Lower leg skin (tissue), 4 donors: ENCODE measurements at regions not wholly inside any gene's neighbourhood (a gene's known extent, or its start where the extent isn't known, plus 50 kb on each side); places are given as distances from the start of the nearest gene placed in this dataset.

ENCODE experiments used
- DNase-seq, 2 donors: peaks; one replicate each; pipeline ENCODE4 v3.0.0-alpha.2; 2019; ENCODE audit warnings: low spot score in 2 of 2
- H3K4me3 ChIP-seq: fragments of 200-600 bp; sonication (generic); 2 replicates; pipeline ENCODE4 v1.5.1; 2017; ENCODE audit warnings: mild to moderate bottlenecking, low read depth; ENCODE audit not compliant: poor library complexity, severe bottlenecking
- CTCF ChIP-seq, 3 donors: fragments of 450-650 bp; IDR thresholded peaks; one replicate each; pipeline ENCODE4 v1.5.1; 2016; ENCODE audit warnings: antibody characterized with exemption in 3 of 3, mild to moderate bottlenecking in 3 of 3, moderate library complexity in 2 of 3
- POLR2A ChIP-seq, 2 donors: fragments of 450-650 bp; IDR thresholded peaks; one replicate each; pipeline ENCODE4 v1.6.1; 2016 to 2017; ENCODE audit warnings: antibody characterized with exemption in 2 of 2, mild to moderate bottlenecking in 1 of 2, moderate library complexity in 1 of 2
- WGBS, 2 donors: methylation state at CpG; one replicate each; pipeline ENCODE4 v1.1.5; 2018; 5-methylcytosine and 5-hydroxymethylcytosine counted together
- intact Hi-C: fragments of 100-400 bp; cut with DNase I; formaldehyde crosslinking; loops from one replicate; pipeline ENCODE4 v1.15.0; 2023; ENCODE audit warnings: low total_unique reads

- 96 to 97% methylated on average over 1 of the region's 1 CpG for WGBS, 2 donors
- DNase-seq, result no peak
These were observed 179.1 kb upstream of the ZPLD1 start for GRCh38 chr3:102255736-102256135.

DNA sequence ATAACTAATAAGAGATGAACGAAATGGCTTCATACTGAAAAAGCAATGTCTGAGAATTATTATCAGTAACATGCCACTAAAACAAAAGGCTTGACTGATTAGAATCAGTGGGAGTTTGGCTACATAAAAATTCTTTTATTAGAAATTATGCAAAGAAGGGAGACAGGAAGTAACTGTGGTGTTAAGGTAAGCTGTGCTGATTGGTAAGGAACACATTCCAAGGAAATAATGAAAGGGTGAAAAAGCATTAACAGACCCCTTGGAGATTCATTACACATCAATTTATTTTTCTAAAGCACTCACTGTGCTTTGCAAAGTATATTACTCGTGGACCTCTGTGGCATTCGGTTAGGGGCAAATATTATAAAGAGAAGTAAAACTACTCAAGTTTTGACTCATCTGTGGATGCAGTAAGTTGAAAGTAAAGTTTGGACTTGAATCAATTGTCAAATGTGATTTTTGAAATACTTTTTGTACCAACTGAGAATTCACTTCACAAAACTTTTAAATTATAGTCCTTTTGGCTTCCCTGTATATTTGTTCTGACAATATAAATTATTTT is 176.1 kb upstream of the ZPLD1 start:
- TF ChIP-seq CTCF (IDR thresholded peaks at IDR 0.05) (no peak), POLR2A (IDR thresholded peaks at IDR 0.05) (no peak)

More at GRCh38 chr3:102255736-102256135, 179.1 kb upstream of the ZPLD1 start:
- intact Hi-C loops, result no loop called here
- TF ChIP-seq CTCF (IDR thresholded peaks at IDR 0.05), result no peak
- no peak for TF ChIP-seq POLR2A (IDR thresholded peaks at IDR 0.05)
- no peak overlapping the region for H3K4me3 ChIP-seq

GRCh38 chr3:102259663-102260062 is 175.2 kb upstream of the ZPLD1 start:
- intact Hi-C loops, result no loop called here
- WGBS, 2 donors, result 53 to 57% methylated on average over 2 of the region's 2 CpGs
- TF ChIP-seq POLR2A (IDR thresholded peaks at IDR 0.05), result no peak
- TF ChIP-seq CTCF (IDR thresholded peaks at IDR 0.05), result no peak
- no peak overlapping the region for H3K4me3 ChIP-seq
- DNase-seq, result no peak

More for the DNA sequence above, 176.1 kb upstream of the ZPLD1 start:
- H3K4me3 ChIP-seq, result no peak overlapping the region
- 41 to 43% methylated on average over 3 of the region's 3 CpGs for WGBS, 2 donors
- intact Hi-C loops, result no loop called here
- no peak for DNase-seq

DNA sequence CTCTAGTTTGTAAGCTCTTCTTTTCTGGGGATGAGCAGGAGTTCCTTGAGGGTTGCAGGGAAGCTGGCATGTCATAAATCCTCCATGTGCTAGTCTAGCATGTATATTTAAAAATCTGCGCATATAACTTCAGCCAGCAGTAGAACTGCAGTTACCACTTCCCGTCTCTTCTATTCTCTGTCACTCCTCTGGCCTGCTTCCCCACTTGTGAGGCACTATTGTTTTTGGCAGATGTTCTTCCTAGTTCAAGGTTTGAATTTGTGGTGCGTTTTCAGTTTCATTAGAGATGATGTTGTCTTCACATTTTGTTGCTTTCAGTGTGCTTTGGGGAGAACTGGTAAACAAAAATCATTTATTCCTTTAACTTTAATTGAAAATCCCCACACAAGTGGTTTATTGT is 169.1 kb upstream of the ZPLD1 start:
- no peak for DNase-seq
- H3K4me3 ChIP-seq, result no peak overlapping the region
- intact Hi-C loops, result no loop called here
- WGBS, 2 donors, result 50 to 61% methylated on average over 3 of the region's 3 CpGs
- TF ChIP-seq CTCF (IDR thresholded peaks at IDR 0.05), result no peak
- TF ChIP-seq POLR2A (IDR thresholded peaks at IDR 0.05), result no peak

DNA sequence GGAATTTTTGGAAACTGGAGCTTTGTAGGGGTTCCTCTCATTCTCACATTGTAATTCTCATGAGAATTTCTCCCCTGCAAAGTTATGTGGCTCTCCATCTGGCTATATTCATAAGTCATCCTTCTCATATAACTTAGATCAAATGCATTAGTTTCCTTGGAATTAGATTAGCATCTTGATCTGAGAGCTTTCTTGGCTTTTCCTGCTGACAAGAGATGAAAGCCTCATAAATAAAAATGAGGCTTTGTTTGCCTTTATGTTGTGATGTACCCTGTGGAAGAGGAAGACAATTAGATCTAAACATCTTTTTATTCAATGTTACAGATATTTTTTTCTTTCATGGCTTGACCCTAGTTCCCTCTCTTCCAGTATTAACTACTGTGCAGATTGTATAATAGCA is 165.4 kb upstream of the ZPLD1 start:
- H3K4me3 ChIP-seq, result no peak overlapping the region
- no peak for DNase-seq
- TF ChIP-seq CTCF (IDR thresholded peaks at IDR 0.05), result no peak
- TF ChIP-seq POLR2A (IDR thresholded peaks at IDR 0.05), result no peak
- intact Hi-C loops, result no loop called here

GRCh38 chr3:102290241-102290640 is 144.6 kb upstream of the ZPLD1 start:
- DNase-seq, result no peak
- TF ChIP-seq POLR2A (IDR thresholded peaks at IDR 0.05) (no peak), CTCF (IDR thresholded peaks at IDR 0.05) (no peak)
- intact Hi-C loops, result no loop called here
- no peak overlapping the region for H3K4me3 ChIP-seq
